Left renal cortex interstitium (tissue), 4 donors: ENCODE measurements at regions not wholly inside any gene's neighbourhood (a gene's known extent, or its start where the extent isn't known, plus 50 kb on each side); places are given as distances from the start of the nearest gene placed in this dataset.
"Not testable (repeated sequence)": the region's sequence is repeated elsewhere in the genome, so short reads cannot be mapped to it uniquely, and the experiment has no call there.

ENCODE experiments used
- DNase-seq, 4 donors: peaks; one replicate each; pipeline ENCODE4 v3.0.0-alpha.2; 2013; ENCODE audit warnings: low read depth in 4 of 4, low spot score in 2 of 4, missing footprints in 1 of 4

- no peak for DNase-seq
These were observed 205.7 kb downstream of the TANC2 start for GRCh38 chr17:63171428-63172393.

GRCh38 chr17:63173450-63173849 is 207.4 kb downstream of the TANC2 start:
- DNase-seq: no peak

GRCh38 chr17:63173903-63174302 is 207.9 kb downstream of the TANC2 start:
- no peak for DNase-seq

GRCh38 chr17:63178530-63178929 is 212.5 kb downstream of the TANC2 start:
- no peak for DNase-seq

- DNase-seq: no peak
These were observed 215.8 kb downstream of the TANC2 start for GRCh38 chr17:63181856-63182255.

GRCh38 chr17:63185420-63185819 is 219.4 kb downstream of the TANC2 start:
- DNase-seq: no peak

GRCh38 chr17:63189082-63189481 is 223.0 kb downstream of the TANC2 start:
- no peak for DNase-seq

GRCh38 chr17:63189930-63190329 is 223.9 kb downstream of the TANC2 start:
- DNase-seq: no peak

GRCh38 chr17:63190821-63191370 is 224.9 kb downstream of the TANC2 start:
- DNase-seq: no peak

- DNase-seq: no peak
These were observed 225.6 kb downstream of the TANC2 start for GRCh38 chr17:63191610-63192009.

- no peak for DNase-seq
These were observed 227.8 kb downstream of the TANC2 start for GRCh38 chr17:63193827-63194226.

GRCh38 chr17:63196772-63197335 is 230.8 kb downstream of the TANC2 start:
- DNase-seq: no peak

- DNase-seq: no peak
These were observed 237.6 kb downstream of the TANC2 start for GRCh38 chr17:63203652-63204051.

- DNase-seq: no peak
These were observed 224.2 kb downstream of the CYB561 start for GRCh38 chr17:63221939-63222338.

- DNase-seq: no peak
These were observed 223.5 kb downstream of the CYB561 start for GRCh38 chr17:63222655-63223054.

- DNase-seq: no peak
These were observed 222.7 kb downstream of the CYB561 start for GRCh38 chr17:63223212-63223911.

- no peak for DNase-seq
These were observed 221.5 kb downstream of the CYB561 start for GRCh38 chr17:63224644-63225043.

GRCh38 chr17:63226720-63227119 is 219.4 kb downstream of the CYB561 start:
- not testable (repeated sequence) for DNase-seq

GRCh38 chr17:63231015-63231620 is 215.0 kb downstream of the CYB561 start:
- DNase-seq: not testable (repeated sequence)

- no peak for DNase-seq
These were observed 213.4 kb downstream of the CYB561 start for GRCh38 chr17:63232565-63233310.
